ENCODE measurements at regions not wholly inside any gene's neighbourhood (a gene's known extent, or its start where the extent isn't known, plus 50 kb on each side); places are given as distances from the start of the nearest gene placed in this dataset.

- TF ChIP-seq CTCF (IDR thresholded peaks at IDR 0.05; ENCODE audit: low read length) (no peak), EZH2 (IDR thresholded peaks at IDR 0.05; ENCODE audit: borderline replicate concordance, low read length) (no peak)
Observed at GRCh38 chr17:73802314-73802713, 158.1 kb upstream of the SDK2 start.

Measured in OCI-LY1 (cell line).